ENCODE measurements at regions not wholly inside any gene's neighbourhood (a gene's known extent, or its start where the extent isn't known, plus 50 kb on each side); places are given as distances from the start of the nearest gene placed in this dataset.

- TF ChIP-seq ZBED4 (CRISPR knock-in tag; IDR thresholded peaks at IDR 0.05; ENCODE audit: borderline replicate concordance) (0 out of 2 replicates have a peak, but pooled peaks have one; percentile 43), CBX1 (IDR thresholded peaks at IDR 0.05; ENCODE audit: low read depth) (no peak), HINFP (CRISPR knock-in tag; IDR thresholded peaks at IDR 0.05; ENCODE audit: low read depth) (no peak), TAF1 (CRISPR knock-in tag; IDR thresholded peaks at IDR 0.05) (no peak)
Measured at GRCh38 chr6:40885139-40885774, 153.8 kb downstream of the UNC5CL start (continued).

- Histone ChIP-seq H3K36me3 (replicated peaks in 1 of 2; ENCODE audit: control insufficient read depth in 1 of 2, insufficient read depth in 2 of 2, low read length in 2 of 2) (no peaks in the 10 kb centered on the region), H4K20me1 (ENCODE audit: insufficient read depth, low read length) (no peaks in the 10 kb centered on the region), H3K27ac (ENCODE audit: extremely low read length, insufficient read depth, low read length) (no peak overlapping the region), H3K79me2 (ENCODE audit: insufficient read depth, low read length) (no peaks in the 10 kb centered on the region), H3K27me3 (ENCODE audit: control insufficient read depth in 1 of 2, insufficient read depth in 2 of 2, low read length in 2 of 2) (peaks cover 0 to 12% of the 10 kb centered on the region in 2 experiments; a peak in 3 of 5 replicates), H3K4me3 (replicated peaks in 1 of 3; ENCODE audit: insufficient read depth in 1 of 3, low read depth in 2 of 3, low read length in 3 of 3) (no peak overlapping the region), H2AFZ (ENCODE audit: low read length) (no peak overlapping the region), H3K9ac (ENCODE audit: insufficient read depth, low read depth, low read length) (no peak overlapping the region), H3K9me3 (ENCODE audit: low read length) (no peaks in the 10 kb centered on the region), H3K4me1 (ENCODE audit: insufficient read depth, low read length) (peaks cover 26% of the 10 kb centered on the region), H3K4me2 (ENCODE audit: low read depth, low read length) (no peak overlapping the region)
- FAIRE-seq (no peak), ATAC-seq (peak; percentile 39), DNase-seq (ENCODE audit: low spot score) (no peak)
- no TSS peak for BruUV-seq (replicated peaks)
- CTCF ChIA-PET (ENCODE audit: low intra/inter-chr PET ratio, low total read pairs): no interaction called here
- POLR2A ChIA-PET: no interaction called here
- intact Hi-C loops (cut with micrococcal nuclease; ENCODE audit: unreplicated experiment) (no loop called here), in situ Hi-C loops (cut with HindIII; ENCODE audit: extremely low pct_ligation_motif_present, low pct_unique_long_range_greater_than_20kb) (no loop called here)
- WGBS (ENCODE audit: low lambda C conversion rate): 51% methylated on average over 5 of the region's 6 CpGs
- TF ChIP-seq SUZ12 (IDR thresholded peaks at IDR 0.05; ENCODE audit: low read depth, low read length) (no peak), ZNF234 (CRISPR knock-in tag; conservative IDR thresholded peaks at IDR 0.05) (no peak), ZNF782 (CRISPR knock-in tag; IDR thresholded peaks at IDR 0.05; ENCODE audit: borderline replicate concordance) (no peak), ZNF556 (CRISPR knock-in tag; IDR thresholded peaks at IDR 0.05; ENCODE audit: borderline replicate concordance) (no peak)
Measured at GRCh38 chr6:40882323-40882997, 156.6 kb downstream of the UNC5CL start.
